Loucy (cell line): ENCODE measurements at regions not wholly inside any gene's neighbourhood (a gene's known extent, or its start where the extent isn't known, plus 50 kb on each side); places are given as distances from the start of the nearest gene placed in this dataset.

ENCODE experiments used
- EZH2phosphoT487 ChIP-seq: fragments of 200-600 bp; IDR thresholded peaks from 2 replicates; pipeline ENCODE4 v1.6.1; 2018; ENCODE audit warnings: antibody characterized with exemption, mild to moderate bottlenecking, moderate library complexity, borderline replicate concordance
- TF ChIP-seq, protein P1 (sequence below): fragments of 200-600 bp; sonication (generic); conservative IDR thresholded peaks from 2 replicates; pipeline ENCODE4 v1.5.1; 2014; ENCODE audit warnings: mild to moderate bottlenecking, antibody characterized with exemption, low read length

- TF ChIP-seq, protein P1, sequence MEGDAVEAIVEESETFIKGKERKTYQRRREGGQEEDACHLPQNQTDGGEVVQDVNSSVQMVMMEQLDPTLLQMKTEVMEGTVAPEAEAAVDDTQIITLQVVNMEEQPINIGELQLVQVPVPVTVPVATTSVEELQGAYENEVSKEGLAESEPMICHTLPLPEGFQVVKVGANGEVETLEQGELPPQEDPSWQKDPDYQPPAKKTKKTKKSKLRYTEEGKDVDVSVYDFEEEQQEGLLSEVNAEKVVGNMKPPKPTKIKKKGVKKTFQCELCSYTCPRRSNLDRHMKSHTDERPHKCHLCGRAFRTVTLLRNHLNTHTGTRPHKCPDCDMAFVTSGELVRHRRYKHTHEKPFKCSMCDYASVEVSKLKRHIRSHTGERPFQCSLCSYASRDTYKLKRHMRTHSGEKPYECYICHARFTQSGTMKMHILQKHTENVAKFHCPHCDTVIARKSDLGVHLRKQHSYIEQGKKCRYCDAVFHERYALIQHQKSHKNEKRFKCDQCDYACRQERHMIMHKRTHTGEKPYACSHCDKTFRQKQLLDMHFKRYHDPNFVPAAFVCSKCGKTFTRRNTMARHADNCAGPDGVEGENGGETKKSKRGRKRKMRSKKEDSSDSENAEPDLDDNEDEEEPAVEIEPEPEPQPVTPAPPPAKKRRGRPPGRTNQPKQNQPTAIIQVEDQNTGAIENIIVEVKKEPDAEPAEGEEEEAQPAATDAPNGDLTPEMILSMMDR = no peak
- no peak for TF ChIP-seq EZH2phosphoT487
These were observed 509.0 kb downstream of the GATA3 start for GRCh38 chr10:8563478-8563877.
